22Rv1 (cell line): ENCODE measurements at regions not wholly inside any gene's neighbourhood (a gene's known extent, or its start where the extent isn't known, plus 50 kb on each side); places are given as distances from the start of the nearest gene placed in this dataset.

ENCODE experiments used
- CTCF ChIP-seq: fragments of 450-650 bp; IDR thresholded peaks from 2 replicates; pipeline ENCODE4 v1.5.1; 2017; ENCODE audit warnings: mild to moderate bottlenecking
- ZFX ChIP-seq: fragments of 450-650 bp; IDR thresholded peaks from 2 replicates; pipeline ENCODE4 v1.6.1; 2017; ENCODE audit warnings: antibody characterized with exemption, borderline replicate concordance

GRCh38 chr2:221997683-221998082 is 301.1 kb downstream of the PAX3 start:
- no peak for TF ChIP-seq CTCF
- TF ChIP-seq ZFX, result no peak
